ENCODE measurements at regions not wholly inside any gene's neighbourhood (a gene's known extent, or its start where the extent isn't known, plus 50 kb on each side); places are given as distances from the start of the nearest gene placed in this dataset.

GRCh38 chr3:73222126-73222525 lies 160.7 kb downstream of the EBLN2 start:
- no peak overlapping the region for H3K27ac ChIP-seq (ENCODE audit: low read depth, low read length)
- H3K4me3 ChIP-seq (ENCODE audit: insufficient read depth, low read length, poor library complexity, severe bottlenecking): no peak overlapping the region

GRCh38 chr3:73225146-73225855 lies 163.8 kb downstream of the EBLN2 start:
- no peaks in the 10 kb centered on the region for H3K9me3 ChIP-seq (ENCODE audit: insufficient read depth, low read length)

More at GRCh38 chr3:73222126-73222525, 160.7 kb downstream of the EBLN2 start:
- H3K36me3 ChIP-seq (ENCODE audit: low read length): no peaks in the 10 kb centered on the region
- no peaks in the 10 kb centered on the region for H3K9me2 ChIP-seq (replicated peaks; ENCODE audit: insufficient read depth, low read length)
- H3K9ac ChIP-seq (ENCODE audit: low read length): no peak overlapping the region
- H3K9me3 ChIP-seq (ENCODE audit: insufficient read depth, low read length): no peaks in the 10 kb centered on the region
- no peaks in the 10 kb centered on the region for H3K27me3 ChIP-seq (ENCODE audit: low read length)
- H3K79me2 ChIP-seq (ENCODE audit: insufficient read depth, low read length): no peaks in the 10 kb centered on the region
- H3F3A ChIP-seq (ENCODE audit: insufficient read depth): no peaks in the 10 kb centered on the region
- TF ChIP-seq EZH2phosphoT487 (conservative IDR thresholded peaks at IDR 0.05; ENCODE audit: low read length) (no peak), CTCF (IDR thresholded peaks at IDR 0.05; ENCODE audit: insufficient read depth, low read length, poor library complexity, severe bottlenecking) (no peak)
- H4K20me1 ChIP-seq (ENCODE audit: low read depth, low read length): no peaks in the 10 kb centered on the region
- H2AFZ ChIP-seq (ENCODE audit: low read depth, low read length, severe bottlenecking): no peak overlapping the region
- no peak overlapping the region for H3K4me2 ChIP-seq (ENCODE audit: low read depth, low read length, poor library complexity, severe bottlenecking)

GRCh38 chr3:73225991-73226390 lies 164.5 kb downstream of the EBLN2 start:
- Histone ChIP-seq H3K79me2 (ENCODE audit: insufficient read depth, low read length) (no peaks in the 10 kb centered on the region), H3K9me3 (ENCODE audit: insufficient read depth, low read length) (no peaks in the 10 kb centered on the region), H3F3A (ENCODE audit: insufficient read depth) (no peaks in the 10 kb centered on the region), H3K9me2 (replicated peaks; ENCODE audit: insufficient read depth, low read length) (no peaks in the 10 kb centered on the region), H3K27me3 (ENCODE audit: low read length) (no peaks in the 10 kb centered on the region), H3K4me2 (ENCODE audit: low read depth, low read length, poor library complexity, severe bottlenecking) (no peak overlapping the region), H3K27ac (ENCODE audit: low read depth, low read length) (no peak overlapping the region), H4K20me1 (ENCODE audit: low read depth, low read length) (no peaks in the 10 kb centered on the region), H3K9ac (ENCODE audit: low read length) (no peak overlapping the region), H3K4me3 (ENCODE audit: insufficient read depth, low read length, poor library complexity, severe bottlenecking) (no peak overlapping the region), H2AFZ (ENCODE audit: low read depth, low read length, severe bottlenecking) (no peak overlapping the region), H3K36me3 (ENCODE audit: low read length) (no peaks in the 10 kb centered on the region)
- no peak for TF ChIP-seq EZH2phosphoT487 (conservative IDR thresholded peaks at IDR 0.05; ENCODE audit: low read length)
- no peak for TF ChIP-seq CTCF (IDR thresholded peaks at IDR 0.05; ENCODE audit: insufficient read depth, low read length, poor library complexity, severe bottlenecking)

More at GRCh38 chr3:73225146-73225855, 163.8 kb downstream of the EBLN2 start:
- no peaks in the 10 kb centered on the region for H3K79me2 ChIP-seq (ENCODE audit: insufficient read depth, low read length)
- H3F3A ChIP-seq (ENCODE audit: insufficient read depth): no peaks in the 10 kb centered on the region
- TF ChIP-seq CTCF (IDR thresholded peaks at IDR 0.05; ENCODE audit: insufficient read depth, low read length, poor library complexity, severe bottlenecking) (no peak), EZH2phosphoT487 (conservative IDR thresholded peaks at IDR 0.05; ENCODE audit: low read length) (no peak)
- no peaks in the 10 kb centered on the region for H3K9me2 ChIP-seq (replicated peaks; ENCODE audit: insufficient read depth, low read length)
- no peak overlapping the region for H2AFZ ChIP-seq (ENCODE audit: low read depth, low read length, severe bottlenecking)
- no peaks in the 10 kb centered on the region for H3K27me3 ChIP-seq (ENCODE audit: low read length)
- H4K20me1 ChIP-seq (ENCODE audit: low read depth, low read length): no peaks in the 10 kb centered on the region
- no peak overlapping the region for H3K27ac ChIP-seq (ENCODE audit: low read depth, low read length)
- no peak overlapping the region for H3K9ac ChIP-seq (ENCODE audit: low read length)
- H3K36me3 ChIP-seq (ENCODE audit: low read length): no peaks in the 10 kb centered on the region
- H3K4me3 ChIP-seq (ENCODE audit: insufficient read depth, low read length, poor library complexity, severe bottlenecking): no peak overlapping the region
- no peak overlapping the region for H3K4me2 ChIP-seq (ENCODE audit: low read depth, low read length, poor library complexity, severe bottlenecking)
